GM10248 (cell line): ENCODE measurements at regions not wholly inside any gene's neighbourhood (a gene's known extent, or its start where the extent isn't known, plus 50 kb on each side); places are given as distances from the start of the nearest gene placed in this dataset.

ENCODE experiments used
- CTCF ChIA-PET: fragments of 300-600 bp; sonication (Branson Sonifier 250); formaldehyde crosslinking; extraction: SDS; loops from one replicate; lab custom pipeline; 2021; ENCODE audit warnings: antibody characterized with exemption; lab: Yijun Ruan, JAX
- POLR2A ChIA-PET: fragments of 350-650 bp; sonication (Branson Sonifier 250); formaldehyde crosslinking; extraction: SDS; loops from one replicate; lab custom pipeline; 2020; ENCODE audit warnings: antibody characterized with exemption; lab: Yijun Ruan, JAX
- DNase-seq: peaks from one replicate; pipeline ENCODE4 v3.0.0; 2012; ENCODE audit errors: extremely low spot score
- TF ChIP-seq, protein P1 (sequence below): IDR thresholded peaks from 2 replicates; pipeline ENCODE4 v1.5.1; 2012; ENCODE audit warnings: mild to moderate bottlenecking, low read depth; ENCODE audit errors: extremely low read depth, missing control alignments, control extremely low read depth

DNA sequence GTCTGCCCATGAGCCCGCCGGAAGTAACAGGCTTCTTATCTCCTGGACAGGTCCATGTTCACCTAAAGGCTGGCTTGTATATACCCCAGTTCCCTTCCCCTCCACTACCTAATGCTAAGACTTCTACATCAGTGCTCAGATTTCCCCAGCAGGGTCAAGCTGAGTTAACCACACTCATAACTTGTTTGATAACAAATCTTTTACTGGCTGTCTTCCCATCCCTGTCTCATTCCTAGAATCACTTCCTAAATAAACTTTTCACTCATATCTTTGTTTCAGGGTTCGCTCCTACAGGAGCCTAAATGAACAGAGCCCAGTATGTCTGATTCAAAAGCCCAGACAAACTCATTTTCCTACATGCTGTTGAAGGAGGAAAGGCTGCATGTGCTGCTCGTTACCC lies 94.0 kb upstream of the SOX11 start:
- POLR2A ChIA-PET: no interaction called here
- CTCF ChIA-PET: interaction anchor here (1.6 kb wide), 1 partner anchor 10 kb away, joined by 6 read pairs; no protein-coding TSS in a partner anchor
- TF ChIP-seq, protein P1, sequence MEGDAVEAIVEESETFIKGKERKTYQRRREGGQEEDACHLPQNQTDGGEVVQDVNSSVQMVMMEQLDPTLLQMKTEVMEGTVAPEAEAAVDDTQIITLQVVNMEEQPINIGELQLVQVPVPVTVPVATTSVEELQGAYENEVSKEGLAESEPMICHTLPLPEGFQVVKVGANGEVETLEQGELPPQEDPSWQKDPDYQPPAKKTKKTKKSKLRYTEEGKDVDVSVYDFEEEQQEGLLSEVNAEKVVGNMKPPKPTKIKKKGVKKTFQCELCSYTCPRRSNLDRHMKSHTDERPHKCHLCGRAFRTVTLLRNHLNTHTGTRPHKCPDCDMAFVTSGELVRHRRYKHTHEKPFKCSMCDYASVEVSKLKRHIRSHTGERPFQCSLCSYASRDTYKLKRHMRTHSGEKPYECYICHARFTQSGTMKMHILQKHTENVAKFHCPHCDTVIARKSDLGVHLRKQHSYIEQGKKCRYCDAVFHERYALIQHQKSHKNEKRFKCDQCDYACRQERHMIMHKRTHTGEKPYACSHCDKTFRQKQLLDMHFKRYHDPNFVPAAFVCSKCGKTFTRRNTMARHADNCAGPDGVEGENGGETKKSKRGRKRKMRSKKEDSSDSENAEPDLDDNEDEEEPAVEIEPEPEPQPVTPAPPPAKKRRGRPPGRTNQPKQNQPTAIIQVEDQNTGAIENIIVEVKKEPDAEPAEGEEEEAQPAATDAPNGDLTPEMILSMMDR: no peak
- DNase-seq: no peak

DNA sequence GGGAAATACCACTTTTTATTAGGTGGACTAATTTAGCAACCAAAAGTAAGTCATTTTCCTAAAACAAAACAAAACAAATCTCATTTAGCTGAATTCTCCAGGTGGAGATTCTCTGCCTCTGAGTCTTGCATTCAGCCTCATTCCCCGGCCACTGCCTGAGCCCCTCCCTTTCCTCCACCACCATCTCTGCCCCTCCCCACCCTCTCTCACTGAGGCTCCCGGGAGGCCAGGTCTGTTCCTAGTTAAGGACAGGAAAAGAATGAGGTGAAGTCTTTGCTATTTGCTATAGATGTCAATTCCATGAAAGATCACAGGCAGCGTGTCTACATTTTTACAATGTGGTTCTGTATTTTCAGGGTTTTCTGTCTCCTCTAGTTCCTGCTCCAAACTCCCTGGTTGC lies 83.0 kb upstream of the SOX11 start:
- ChIA-PET POLR2A (no interaction called here), CTCF (interaction anchor here (2.1 kb wide), 1 partner anchor 12 kb away, joined by 6 read pairs; no protein-coding TSS in a partner anchor)
- no peak for DNase-seq
- TF ChIP-seq, protein P1: no peak

DNA sequence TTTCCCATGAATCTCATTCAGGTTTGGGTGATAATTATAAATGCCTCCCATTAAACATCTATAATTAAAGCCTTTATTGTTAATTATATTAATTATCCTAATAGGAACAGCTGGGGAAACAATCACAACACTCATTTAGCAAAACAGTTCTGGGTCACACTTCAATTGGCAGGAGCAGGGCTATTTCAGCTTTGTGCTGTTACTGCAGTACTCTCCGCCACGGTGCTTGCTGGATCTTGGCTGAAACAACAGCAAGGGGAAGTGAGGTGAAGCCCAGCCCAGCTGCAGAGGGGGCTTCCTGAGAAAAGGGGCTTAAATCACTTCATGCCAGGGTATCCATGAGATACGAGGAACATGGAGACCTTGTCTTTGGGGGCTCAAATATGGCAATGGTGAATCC lies 79.5 kb upstream of the SOX11 start:
- ChIA-PET POLR2A (no interaction called here), CTCF (interaction anchor here (1.6 kb wide), 1 partner anchor 12 kb away, joined by 3 read pairs; no protein-coding TSS in a partner anchor)
- TF ChIP-seq, protein P1: no peak
- DNase-seq: no peak

DNA sequence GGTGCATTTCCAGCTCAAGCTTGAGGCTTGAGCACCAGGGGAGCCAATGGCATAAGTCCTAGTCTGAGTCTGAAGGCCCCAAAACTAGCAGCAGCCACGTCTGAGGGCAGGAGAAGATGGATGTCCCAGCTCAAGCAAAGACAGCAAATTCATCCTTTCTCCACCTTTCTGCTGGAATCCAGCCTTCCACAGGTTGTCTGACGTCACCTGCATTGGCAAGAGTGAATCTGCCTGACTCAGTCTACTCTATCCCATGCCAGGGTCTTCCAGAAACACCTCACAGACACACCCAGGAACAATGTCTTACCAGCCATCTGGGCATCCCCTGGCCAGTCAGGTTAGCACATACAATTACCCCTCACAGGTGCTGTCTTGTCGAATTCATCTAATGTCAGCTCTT lies 76.2 kb upstream of the SOX11 start:
- ChIA-PET CTCF (no interaction called here), POLR2A (no interaction called here)
- TF ChIP-seq, protein P1: no peak
- no peak for DNase-seq

DNA sequence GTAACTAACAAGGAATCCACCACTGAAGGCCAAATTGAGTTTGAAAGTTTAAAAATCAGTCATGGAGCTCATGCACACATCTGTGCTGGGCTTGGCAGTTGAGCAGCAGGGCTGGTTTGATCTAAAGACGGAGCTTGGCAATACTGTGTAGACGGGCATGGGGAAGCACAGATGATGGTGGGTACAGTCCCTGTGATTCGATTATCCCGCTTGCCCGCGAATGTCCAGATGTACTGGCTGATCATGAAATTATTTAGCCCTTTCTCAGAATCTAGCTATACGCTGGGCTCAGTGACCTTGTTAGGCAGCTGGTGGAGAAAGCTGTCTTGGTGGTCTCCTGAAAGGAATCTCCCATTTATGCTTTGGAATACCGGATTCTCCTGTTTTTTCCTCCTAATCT lies 74.8 kb upstream of the SOX11 start:
- TF ChIP-seq, protein P1: no peak
- ChIA-PET CTCF (no interaction called here), POLR2A (no interaction called here)
- DNase-seq: no peak

DNA sequence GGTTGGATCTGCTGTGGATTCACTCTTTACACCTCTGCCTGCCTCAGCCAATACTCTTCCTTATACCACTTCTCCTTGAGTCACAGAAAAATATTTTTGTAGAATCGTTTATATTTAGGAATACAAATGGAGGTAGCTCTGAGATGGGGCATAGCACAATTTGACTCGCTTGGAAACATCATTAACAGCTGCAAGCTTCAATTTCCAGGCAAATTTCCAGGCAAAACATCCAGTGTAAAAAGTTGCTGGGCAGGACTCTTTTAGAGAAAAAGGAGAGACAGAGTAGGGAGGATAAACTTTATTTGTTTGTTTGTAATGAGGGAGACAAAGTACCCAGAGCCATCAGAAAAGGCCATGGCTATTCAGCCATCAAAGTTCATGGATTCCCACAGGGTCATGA lies 74.4 kb upstream of the SOX11 start:
- ChIA-PET POLR2A (no interaction called here), CTCF (no interaction called here)
- TF ChIP-seq, protein P1: no peak
- DNase-seq: no peak
